MM.1S (cell line): ENCODE measurements at regions not wholly inside any gene's neighbourhood (a gene's known extent, or its start where the extent isn't known, plus 50 kb on each side); places are given as distances from the start of the nearest gene placed in this dataset.

ENCODE experiments used
- DNase-seq: peaks from one replicate; pipeline ENCODE4 v3.0.0-alpha.2; 2015
- H2AFZ ChIP-seq: fragments of 300-600 bp; sonication (generic); 2 replicates; pipeline ENCODE4 v1.6.0; 2016; ENCODE audit warnings: antibody characterized with exemption, low read length
- H3F3A ChIP-seq: fragments of 300-600 bp; sonication (generic); 2 replicates; pipeline ENCODE4 v1.6.1; 2016; ENCODE audit warnings: mild to moderate bottlenecking, antibody characterized with exemption, low read length, moderate library complexity, mixed read lengths; ENCODE audit not compliant: insufficient read depth
- H3K27ac ChIP-seq: fragments of 300-600 bp; sonication (generic); 2 replicates; pipeline ENCODE4 v1.5.1; 2016; ENCODE audit warnings: mild to moderate bottlenecking, low read length
- H3K27me3 ChIP-seq: fragments of 300-600 bp; sonication (generic); replicated peaks from 2 replicates; pipeline ENCODE4 v1.6.0; 2016; ENCODE audit warnings: low read length; ENCODE audit not compliant: insufficient read depth
- H3K36me3 ChIP-seq: fragments of 300-600 bp; sonication (generic); replicated peaks from 2 replicates; pipeline ENCODE4 v1.6.1; 2016; ENCODE audit warnings: mild to moderate bottlenecking, low read length, mixed read lengths; ENCODE audit not compliant: insufficient read depth
- H3K4me1 ChIP-seq: fragments of 300-600 bp; sonication (generic); 2 replicates; pipeline ENCODE4 v1.6.1; 2016; ENCODE audit warnings: low read length, mixed read lengths
- H3K4me2 ChIP-seq: fragments of 300-600 bp; sonication (generic); 2 replicates; pipeline ENCODE4 v1.6.0; 2016; ENCODE audit warnings: low read depth, low read length
- H3K4me3 ChIP-seq: fragments of 300-600 bp; sonication (generic); 2 replicates; pipeline ENCODE4 v1.5.1; 2016; ENCODE audit warnings: low read length, mixed read lengths
- H3K79me2 ChIP-seq: fragments of 300-600 bp; sonication (generic); 2 replicates; pipeline ENCODE4 v1.6.1; 2016; ENCODE audit warnings: mixed run types, low read length, mixed read lengths
- H3K9ac ChIP-seq: fragments of 300-600 bp; sonication (generic); 2 replicates; pipeline ENCODE4 v1.6.1; 2016; ENCODE audit warnings: low read length, mixed read lengths
- H3K9me2 ChIP-seq: fragments of 300-600 bp; sonication (generic); replicated peaks from 2 replicates; pipeline ENCODE4 v1.6.1; 2016; ENCODE audit warnings: mild to moderate bottlenecking, low read length, mixed read lengths; ENCODE audit not compliant: insufficient read depth
- H3K9me3 ChIP-seq: fragments of 300-600 bp; sonication (generic); replicated peaks from 2 replicates; pipeline ENCODE4 v1.6.1; 2016; ENCODE audit warnings: mild to moderate bottlenecking, low read length, mixed read lengths; ENCODE audit not compliant: insufficient read depth
- H4K20me1 ChIP-seq: fragments of 300-600 bp; sonication (generic); 2 replicates; pipeline ENCODE4 v1.6.1; 2016; ENCODE audit warnings: mild to moderate bottlenecking, low read length, moderate library complexity, mixed read lengths; ENCODE audit not compliant: insufficient read depth
- EZH2 ChIP-seq: fragments of 300-600 bp; sonication (generic); optimal IDR thresholded peaks from 2 replicates; pipeline ENCODE3; 2017; ENCODE audit warnings: low read depth, mild to moderate bottlenecking, antibody characterized with exemption, low read length, mixed read lengths
- EZH2phosphoT487 ChIP-seq: fragments of 300-600 bp; sonication (generic); IDR thresholded peaks from 2 replicates; pipeline ENCODE4 v1.6.1; 2018; ENCODE audit warnings: antibody characterized with exemption, low read length
- TF ChIP-seq, protein P1 (sequence below): fragments of 300-600 bp; sonication (generic); IDR thresholded peaks from 2 replicates; pipeline ENCODE4 v1.5.1; 2016; ENCODE audit warnings: antibody characterized with exemption, low read length, mixed read lengths

DNA sequence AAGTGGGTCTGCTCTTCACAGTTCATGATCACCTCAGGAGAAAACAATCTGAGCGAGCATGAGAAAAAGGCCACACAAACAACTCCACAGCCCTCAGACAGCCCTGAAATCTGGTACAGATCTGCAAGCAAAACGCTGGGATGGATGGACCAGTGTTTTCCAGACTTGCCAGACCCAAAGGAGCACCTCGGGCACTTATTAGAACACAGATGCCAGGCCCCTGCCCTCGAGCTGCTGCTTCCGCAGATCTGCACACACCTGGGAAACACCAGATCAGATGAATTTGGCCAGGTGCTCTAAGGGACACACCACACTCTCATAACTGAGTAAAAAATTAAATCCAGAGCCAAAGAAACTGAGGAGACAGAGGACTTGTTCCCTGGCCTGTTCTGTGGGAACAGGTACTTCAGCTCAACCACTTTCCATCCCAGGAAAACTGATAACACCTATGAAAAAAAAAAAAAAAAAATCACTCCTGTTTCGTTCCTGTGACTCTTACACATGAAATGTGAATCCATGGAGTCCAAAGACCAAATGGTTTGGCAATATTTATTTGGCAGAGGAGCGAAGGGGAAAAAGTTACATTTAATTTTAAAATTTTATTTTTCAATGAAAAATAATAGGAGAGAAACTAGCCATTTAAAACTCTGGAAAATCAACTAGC lies 202.9 kb upstream of the ESRRG start:
- Histone ChIP-seq H3F3A (no peaks in the 10 kb centered on the region), H3K27me3 (no peaks in the 10 kb centered on the region), H3K9me2 (no peaks in the 10 kb centered on the region), H3K4me1 (no peaks in the 10 kb centered on the region), H3K4me2 (no peak overlapping the region), H3K4me3 (no peak overlapping the region), H3K79me2 (no peaks in the 10 kb centered on the region), H3K36me3 (no peaks in the 10 kb centered on the region), H2AFZ (no peak overlapping the region), H3K9ac (no peak overlapping the region), H3K27ac (no peak overlapping the region), H4K20me1 (no peaks in the 10 kb centered on the region), H3K9me3 (no peaks in the 10 kb centered on the region)
- TF ChIP-seq EZH2phosphoT487 (no peak), EZH2 (no peak)
- TF ChIP-seq, protein P1, sequence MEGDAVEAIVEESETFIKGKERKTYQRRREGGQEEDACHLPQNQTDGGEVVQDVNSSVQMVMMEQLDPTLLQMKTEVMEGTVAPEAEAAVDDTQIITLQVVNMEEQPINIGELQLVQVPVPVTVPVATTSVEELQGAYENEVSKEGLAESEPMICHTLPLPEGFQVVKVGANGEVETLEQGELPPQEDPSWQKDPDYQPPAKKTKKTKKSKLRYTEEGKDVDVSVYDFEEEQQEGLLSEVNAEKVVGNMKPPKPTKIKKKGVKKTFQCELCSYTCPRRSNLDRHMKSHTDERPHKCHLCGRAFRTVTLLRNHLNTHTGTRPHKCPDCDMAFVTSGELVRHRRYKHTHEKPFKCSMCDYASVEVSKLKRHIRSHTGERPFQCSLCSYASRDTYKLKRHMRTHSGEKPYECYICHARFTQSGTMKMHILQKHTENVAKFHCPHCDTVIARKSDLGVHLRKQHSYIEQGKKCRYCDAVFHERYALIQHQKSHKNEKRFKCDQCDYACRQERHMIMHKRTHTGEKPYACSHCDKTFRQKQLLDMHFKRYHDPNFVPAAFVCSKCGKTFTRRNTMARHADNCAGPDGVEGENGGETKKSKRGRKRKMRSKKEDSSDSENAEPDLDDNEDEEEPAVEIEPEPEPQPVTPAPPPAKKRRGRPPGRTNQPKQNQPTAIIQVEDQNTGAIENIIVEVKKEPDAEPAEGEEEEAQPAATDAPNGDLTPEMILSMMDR, result no peak
- DNase-seq, result no peak

DNA sequence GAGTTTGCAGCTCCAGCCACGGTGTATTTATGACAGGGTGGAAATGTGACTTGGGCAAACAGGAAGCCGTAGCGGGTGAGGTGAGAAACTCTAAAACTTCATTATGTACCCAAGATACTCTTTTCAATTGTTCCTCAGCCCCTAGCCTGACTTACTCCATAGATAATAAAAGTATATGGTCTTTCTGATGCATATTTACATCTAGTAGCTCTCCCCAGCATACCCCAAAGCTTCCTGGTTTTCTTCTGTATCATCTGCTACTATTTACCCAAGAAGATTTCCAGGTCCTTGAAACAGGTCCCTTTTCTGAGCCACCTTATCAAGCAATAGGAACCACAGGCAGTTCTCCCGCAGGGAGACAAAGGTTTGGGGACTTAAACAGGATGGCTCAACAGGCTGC lies 201.5 kb upstream of the ESRRG start:
- H3K4me2 ChIP-seq, result no peak overlapping the region
- H3K27me3 ChIP-seq, result no peaks in the 10 kb centered on the region
- H4K20me1 ChIP-seq, result no peaks in the 10 kb centered on the region
- H3F3A ChIP-seq, result no peaks in the 10 kb centered on the region
- no peaks in the 10 kb centered on the region for H3K9me2 ChIP-seq
- no peak overlapping the region for H3K9ac ChIP-seq
- H3K9me3 ChIP-seq, result no peaks in the 10 kb centered on the region
- no peaks in the 10 kb centered on the region for H3K79me2 ChIP-seq
- H3K36me3 ChIP-seq, result no peaks in the 10 kb centered on the region
- TF ChIP-seq EZH2 (no peak), EZH2phosphoT487 (no peak)
- TF ChIP-seq, protein P1, result no peak
- H3K27ac ChIP-seq, result no peak overlapping the region
- H3K4me3 ChIP-seq, result no peak overlapping the region
- DNase-seq, result no peak
- no peaks in the 10 kb centered on the region for H3K4me1 ChIP-seq
- no peak overlapping the region for H2AFZ ChIP-seq

GRCh38 chr1:216923601-216924000 lies 200.4 kb upstream of the ESRRG start:
- no peaks in the 10 kb centered on the region for H4K20me1 ChIP-seq
- DNase-seq, result no peak

More at GRCh38 chr1:216923601-216924000, 200.4 kb upstream of the ESRRG start:
- Histone ChIP-seq H3K27ac (no peak overlapping the region), H3K9me3 (no peaks in the 10 kb centered on the region), H3K79me2 (no peaks in the 10 kb centered on the region), H3K36me3 (no peaks in the 10 kb centered on the region), H3K4me3 (no peak overlapping the region), H3K9ac (no peak overlapping the region), H3K9me2 (no peaks in the 10 kb centered on the region), H3K4me2 (no peak overlapping the region), H3K4me1 (no peaks in the 10 kb centered on the region), H3F3A (no peaks in the 10 kb centered on the region), H3K27me3 (no peaks in the 10 kb centered on the region), H2AFZ (no peak overlapping the region)
- TF ChIP-seq EZH2 (no peak), EZH2phosphoT487 (no peak)
- TF ChIP-seq, protein P1, result no peak
